CD4-positive, alpha-beta T cell (primary cell): ENCODE measurements at regions not wholly inside any gene's neighbourhood (a gene's known extent, or its start where the extent isn't known, plus 50 kb on each side); places are given as distances from the start of the nearest gene placed in this dataset.

ENCODE experiments used
- ATAC-seq: fragments of 200-7000 bp; cut with Tn5 transposase; one replicate; pipeline ENCODE4 v1.10.0; 2022; ENCODE audit warnings: mild to moderate bottlenecking; ENCODE audit not compliant: poor library complexity
- CTCF ChIA-PET: fragments of 350-600 bp; sonication (Branson Sonifier 250); formaldehyde crosslinking; loops from one replicate; lab custom pipeline; 2021; ENCODE audit warnings: antibody characterized with exemption, inconsistent platforms; lab: Charles Lee
- POLR2A ChIA-PET: fragments of 350-600 bp; sonication (Branson Sonifier 250); formaldehyde crosslinking; loops from one replicate; lab custom pipeline; 2021; ENCODE audit warnings: antibody characterized with exemption, inconsistent platforms; lab: Charles Lee
- DNase-seq, 14 experiments: peaks; one replicate each; pipeline ENCODE4 v3.0.0-alpha.2; 2013 to 2020; ENCODE audit warnings: mixed read lengths in 2 of 14
- H3K27ac ChIP-seq, 2 donors: one replicate each; pipeline versions ENCODE4 v1.5.1 to v1.7.0; 2013; ENCODE audit warnings: low read length in 2 of 2, low read depth in 1 of 2, mild to moderate bottlenecking in 1 of 2
- H3K27me3 ChIP-seq, 2 experiments: 1 replicate in 1 of 2; 2 replicates in 1 of 2; pipeline versions ENCODE4 v1.6.1 to v1.7.0; 2013; ENCODE audit warnings: low read length in 2 of 2, control low read depth in 1 of 2, mild to moderate bottlenecking in 1 of 2, moderate library complexity in 1 of 2; ENCODE audit not compliant: insufficient read depth in 2 of 2, control insufficient read depth in 1 of 2
- H3K36me3 ChIP-seq: one replicate; pipeline ENCODE4 v1.6.1; 2013; ENCODE audit warnings: low read length, control low read depth; ENCODE audit not compliant: insufficient read depth
- H3K4me1 ChIP-seq: one replicate; pipeline ENCODE4 v1.6.1; 2013; ENCODE audit warnings: low read length, control low read depth; ENCODE audit not compliant: insufficient read depth
- H3K4me3 ChIP-seq: one replicate; pipeline ENCODE4 v1.5.1; 2013; ENCODE audit warnings: mild to moderate bottlenecking, low read length, moderate library complexity
- H3K9me3 ChIP-seq, 2 experiments: 1 replicate in 1 of 2; 2 replicates in 1 of 2; pipeline versions ENCODE4 v1.6.1 to v1.7.0; 2013; ENCODE audit warnings: low read length in 2 of 2, mild to moderate bottlenecking in 2 of 2, control low read depth in 1 of 2, moderate library complexity in 1 of 2; ENCODE audit not compliant: control insufficient read depth in 1 of 2, insufficient read depth in 1 of 2
- H3K27ac Mint-ChIP-seq: one replicate; pipeline ENCODE4 v1.8.0; 2020; ENCODE audit warnings: mixed read lengths
- H3K27me3 Mint-ChIP-seq: one replicate; pipeline ENCODE4 v1.8.0; 2021; ENCODE audit warnings: mixed read lengths
- H3K36me3 Mint-ChIP-seq: one replicate; pipeline ENCODE4 v1.8.0; 2021; ENCODE audit warnings: low read depth, mixed read lengths
- H3K4me1 Mint-ChIP-seq: one replicate; pipeline ENCODE4 v1.8.0; 2021; ENCODE audit warnings: low read depth, mixed read lengths
- H3K4me3 Mint-ChIP-seq: one replicate; pipeline ENCODE4 v1.8.0; 2020; ENCODE audit warnings: mild to moderate bottlenecking, mixed read lengths
- H3K9me3 Mint-ChIP-seq: one replicate; pipeline ENCODE4 v1.8.0; 2020; ENCODE audit warnings: mixed read lengths
- intact Hi-C, 2 experiments: fragments of 100-400 bp; cut with DNase I in 1 of 2; cut with micrococcal nuclease in 1 of 2; formaldehyde crosslinking; loops; one replicate each; pipeline versions ENCODE4 v1.15.1 to v1.9.0; 2023 to 2025; cut with DNase I, micrococcal nuclease
- TF ChIP-seq, protein P1 (sequence below): fragments of 200-600 bp; IDR thresholded peaks from one replicate; pipeline ENCODE4 v1.8.0; 2022; ENCODE audit warnings: antibody characterized with exemption, mild to moderate bottlenecking

DNA sequence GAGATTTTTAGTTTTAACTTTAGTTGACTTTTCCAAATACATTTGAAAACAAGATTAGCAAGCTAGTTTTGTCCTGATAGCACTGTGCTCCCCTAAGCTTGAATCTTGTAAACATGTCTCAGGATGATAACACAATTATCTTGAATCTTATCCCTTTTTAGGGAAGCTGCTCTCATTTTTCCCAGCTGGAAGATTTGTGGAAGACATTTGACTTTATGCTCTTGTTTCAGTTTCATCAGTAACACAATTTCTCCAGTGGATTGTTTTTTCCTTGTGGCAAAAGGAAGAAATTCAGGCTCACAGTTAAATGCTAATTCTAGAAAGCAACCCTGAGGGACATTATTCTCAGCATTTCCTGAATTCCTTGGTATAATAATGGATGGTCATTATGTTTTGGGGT, 88.8 kb downstream of the CDC7 start:
- no peak for ATAC-seq
- intact Hi-C loops, result no loop called here
- Mint-ChIP-seq H3K4me1 (peaks cover 25% of the 10 kb centered on the region), H3K9me3 (no peaks in the 10 kb centered on the region), H3K36me3 (no peaks in the 10 kb centered on the region), H3K27ac (no peak overlapping the region), H3K4me3 (no peak overlapping the region), H3K27me3 (no peaks in the 10 kb centered on the region)
- no peaks in the 10 kb centered on the region for H3K9me3 ChIP-seq
- H3K27me3 ChIP-seq, result no peaks in the 10 kb centered on the region
- no peaks in the 10 kb centered on the region for H3K36me3 ChIP-seq
- H3K4me3 ChIP-seq, result no peak overlapping the region
- TF ChIP-seq, protein P1, sequence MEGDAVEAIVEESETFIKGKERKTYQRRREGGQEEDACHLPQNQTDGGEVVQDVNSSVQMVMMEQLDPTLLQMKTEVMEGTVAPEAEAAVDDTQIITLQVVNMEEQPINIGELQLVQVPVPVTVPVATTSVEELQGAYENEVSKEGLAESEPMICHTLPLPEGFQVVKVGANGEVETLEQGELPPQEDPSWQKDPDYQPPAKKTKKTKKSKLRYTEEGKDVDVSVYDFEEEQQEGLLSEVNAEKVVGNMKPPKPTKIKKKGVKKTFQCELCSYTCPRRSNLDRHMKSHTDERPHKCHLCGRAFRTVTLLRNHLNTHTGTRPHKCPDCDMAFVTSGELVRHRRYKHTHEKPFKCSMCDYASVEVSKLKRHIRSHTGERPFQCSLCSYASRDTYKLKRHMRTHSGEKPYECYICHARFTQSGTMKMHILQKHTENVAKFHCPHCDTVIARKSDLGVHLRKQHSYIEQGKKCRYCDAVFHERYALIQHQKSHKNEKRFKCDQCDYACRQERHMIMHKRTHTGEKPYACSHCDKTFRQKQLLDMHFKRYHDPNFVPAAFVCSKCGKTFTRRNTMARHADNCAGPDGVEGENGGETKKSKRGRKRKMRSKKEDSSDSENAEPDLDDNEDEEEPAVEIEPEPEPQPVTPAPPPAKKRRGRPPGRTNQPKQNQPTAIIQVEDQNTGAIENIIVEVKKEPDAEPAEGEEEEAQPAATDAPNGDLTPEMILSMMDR, result no peak
- CTCF ChIA-PET, result no interaction called here
- POLR2A ChIA-PET, result no interaction called here
- H3K4me1 ChIP-seq, result peaks cover 16% of the 10 kb centered on the region
- DNase-seq, result no peak
- no peak overlapping the region for H3K27ac ChIP-seq

DNA sequence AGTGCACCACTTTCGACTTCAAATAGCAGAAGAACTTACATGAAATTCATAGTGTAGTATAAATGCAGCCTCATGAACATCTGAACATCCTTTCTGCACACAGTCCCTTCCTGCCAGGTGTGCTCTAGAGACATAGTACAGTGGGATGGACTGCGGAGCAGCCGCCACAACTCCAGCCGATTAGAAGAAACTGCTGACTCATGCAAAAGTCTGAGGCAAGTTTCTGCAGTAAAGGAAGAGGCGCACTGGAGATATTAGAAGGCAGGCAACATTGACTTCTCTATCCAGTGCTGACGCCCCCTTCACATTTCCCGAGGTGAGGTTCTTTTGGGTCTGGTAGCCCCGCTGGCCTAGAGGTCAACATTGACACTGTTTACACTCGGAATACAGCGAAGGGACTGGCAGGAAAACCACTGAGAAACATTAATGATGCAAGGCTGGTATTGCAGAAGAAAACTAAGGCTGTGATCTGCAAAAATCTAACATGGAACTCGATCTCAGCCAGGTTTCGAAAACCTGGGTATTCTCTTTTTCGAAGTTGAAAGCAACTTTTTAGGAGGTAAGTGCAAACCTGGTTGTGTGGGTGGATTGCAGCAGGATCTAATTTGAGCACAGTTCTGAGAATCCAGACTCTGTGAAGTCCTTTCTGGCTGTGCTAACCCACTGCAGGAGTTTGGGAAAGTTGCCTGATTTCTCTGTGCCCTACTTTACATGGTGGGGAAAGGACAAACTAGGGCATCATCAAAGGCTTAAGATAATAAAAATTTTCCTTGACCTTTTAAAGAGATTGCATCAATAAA, 90.7 kb downstream of the CDC7 start:
- peak; percentile 52 for ATAC-seq

GRCh38 chr1:91592716-91593477, 92.2 kb downstream of the CDC7 start:
- intact Hi-C loops, result loop anchor here in 1 of 2 experiments (5.0 to 10.0 kb wide), 2 partner anchors 78 to 289 kb away; no protein-coding TSS in a partner anchor
- Histone ChIP-seq H3K27ac (no peak overlapping the region), H3K4me3 (no peak overlapping the region), H3K4me1 (peaks cover 16% of the 10 kb centered on the region), H3K9me3 (no peaks in the 10 kb centered on the region), H3K36me3 (no peaks in the 10 kb centered on the region), H3K27me3 (no peaks in the 10 kb centered on the region)
- peaks cover 20% of the 10 kb centered on the region for H3K4me1 Mint-ChIP-seq
- H3K9me3 Mint-ChIP-seq, result no peaks in the 10 kb centered on the region
- ATAC-seq (no peak), DNase-seq (no peak)
- H3K4me3 Mint-ChIP-seq, result no peak overlapping the region
- ChIA-PET POLR2A (no interaction called here), CTCF (no interaction called here)
- no peaks in the 10 kb centered on the region for H3K36me3 Mint-ChIP-seq
- TF ChIP-seq, protein P1, result no peak
- H3K27me3 Mint-ChIP-seq, result no peaks in the 10 kb centered on the region
- H3K27ac Mint-ChIP-seq, result no peak overlapping the region

More for the DNA sequence above, 90.7 kb downstream of the CDC7 start:
- no peaks in the 10 kb centered on the region for H3K36me3 Mint-ChIP-seq
- no peaks in the 10 kb centered on the region for H3K27me3 Mint-ChIP-seq
- intact Hi-C loops, result loop anchor here in 1 of 2 experiments (2.0 to 10.0 kb wide), 3 partner anchors 43 to 291 kb away; no protein-coding TSS in a partner anchor
- H3K9me3 ChIP-seq, result no peaks in the 10 kb centered on the region
- peak overlapping the region; percentile 76 for H3K4me3 Mint-ChIP-seq
- DNase-seq, result peak in 5 of 14 experiments; percentile 4 to 28 (median 24)
- ChIA-PET POLR2A (no interaction called here), CTCF (no interaction called here)
- H3K4me1 ChIP-seq, result peaks cover 16% of the 10 kb centered on the region
- no peak overlapping the region for H3K27ac ChIP-seq
- no peaks in the 10 kb centered on the region for H3K27me3 ChIP-seq
- no peaks in the 10 kb centered on the region for H3K36me3 ChIP-seq
- TF ChIP-seq, protein P1, result no peak
- no peaks in the 10 kb centered on the region for H3K9me3 Mint-ChIP-seq
- H3K27ac Mint-ChIP-seq, result no peak overlapping the region
- peak overlapping the region; percentile 21 for H3K4me3 ChIP-seq
- H3K4me1 Mint-ChIP-seq, result peaks cover 20% of the 10 kb centered on the region
